Activated CD4-positive, alpha-beta T cell treated with anti-CD3 and anti-CD28 coated beads for 4 hours (primary cell): ENCODE measurements at regions not wholly inside any gene's neighbourhood (a gene's known extent, or its start where the extent isn't known, plus 50 kb on each side); places are given as distances from the start of the nearest gene placed in this dataset.

ENCODE experiments used
- DNase-seq, 2 donors: peaks; one replicate each; pipeline ENCODE4 v3.0.0-alpha.2; 2020

DNA sequence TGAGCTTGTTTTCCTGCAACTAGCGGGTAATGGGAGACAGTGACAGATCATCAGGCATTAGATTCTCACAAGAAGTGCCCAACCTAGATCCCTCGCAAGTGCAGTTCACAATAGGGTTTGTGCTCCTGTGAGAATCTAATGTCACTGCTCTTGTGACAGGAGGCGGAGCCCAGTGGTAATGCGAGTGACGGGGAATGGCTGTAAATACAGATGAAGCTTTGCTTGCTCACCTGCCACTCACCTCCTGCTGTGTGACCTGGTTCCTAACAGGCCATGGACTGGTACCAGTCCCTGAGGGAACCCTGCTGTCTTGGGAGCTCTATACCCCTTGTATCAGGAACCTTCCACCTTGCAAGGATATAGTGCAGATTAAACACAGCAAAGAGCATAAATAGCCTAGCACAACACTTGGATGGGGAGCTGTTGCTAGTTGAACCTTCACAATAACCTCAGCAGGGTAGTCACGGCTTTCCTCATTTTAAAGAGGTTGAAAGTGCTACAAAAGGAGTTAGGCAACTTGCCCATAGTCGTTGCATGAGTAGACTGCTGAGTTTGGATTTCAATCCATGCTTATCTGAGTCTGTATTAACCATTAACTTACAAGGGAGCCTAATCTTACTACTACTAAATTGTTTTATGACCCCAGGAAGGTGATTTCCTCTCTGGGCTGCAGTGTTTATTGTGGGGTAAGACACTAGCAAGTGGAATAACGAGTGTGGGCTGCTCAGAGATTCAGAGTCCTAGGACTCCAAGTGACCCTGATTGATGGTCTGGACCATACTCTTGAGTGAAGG lies 156.6 kb upstream of the ZFHX3 start:
- DNase-seq, result no peak

DNA sequence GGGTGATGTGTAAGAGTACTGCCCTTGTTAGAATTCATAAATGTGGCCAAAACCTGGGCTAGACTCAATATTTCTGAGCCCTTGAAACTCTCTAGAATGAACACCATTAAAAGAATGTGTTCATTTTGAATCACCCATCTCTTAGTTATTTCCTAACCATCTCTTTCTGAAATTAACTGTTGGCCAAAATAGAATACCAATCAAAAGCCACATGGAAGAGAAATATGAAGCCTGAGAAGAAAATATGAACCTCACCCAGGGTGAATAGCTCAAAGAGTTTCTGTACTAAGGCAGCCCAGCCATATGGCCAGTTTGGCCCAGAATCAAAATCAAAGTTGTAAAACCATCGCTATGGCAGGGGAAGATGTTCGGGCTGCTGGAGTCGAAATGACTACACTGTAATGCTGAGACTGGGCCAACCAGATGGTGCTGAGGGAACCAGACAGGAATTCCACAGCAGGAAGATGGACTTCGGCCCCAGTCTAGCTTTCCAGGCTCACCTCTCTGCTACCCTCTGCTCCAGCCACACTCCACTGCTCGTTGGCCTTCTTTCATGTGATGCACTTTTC lies 154.3 kb upstream of the ZFHX3 start:
- DNase-seq, result no peak

DNA sequence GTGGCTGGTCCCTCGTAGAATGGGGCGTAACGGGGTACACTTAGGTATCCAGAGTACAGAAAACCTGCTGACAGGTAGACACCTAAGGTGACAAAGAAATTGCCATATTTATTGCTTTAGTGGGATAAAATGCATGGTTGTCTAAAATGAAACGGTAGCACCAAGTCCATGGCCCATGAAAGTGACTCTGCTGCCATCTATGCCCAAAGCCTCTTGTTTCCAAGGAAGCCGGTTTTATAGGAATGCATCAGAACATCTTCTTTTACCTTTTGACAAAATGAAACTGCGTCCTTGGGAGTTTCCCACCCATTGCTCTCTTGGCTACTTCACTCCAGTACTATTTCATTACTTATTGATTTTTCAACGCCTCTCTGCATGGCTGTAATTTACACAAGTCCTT lies 151.3 kb upstream of the ZFHX3 start:
- DNase-seq, result no peak

DNA sequence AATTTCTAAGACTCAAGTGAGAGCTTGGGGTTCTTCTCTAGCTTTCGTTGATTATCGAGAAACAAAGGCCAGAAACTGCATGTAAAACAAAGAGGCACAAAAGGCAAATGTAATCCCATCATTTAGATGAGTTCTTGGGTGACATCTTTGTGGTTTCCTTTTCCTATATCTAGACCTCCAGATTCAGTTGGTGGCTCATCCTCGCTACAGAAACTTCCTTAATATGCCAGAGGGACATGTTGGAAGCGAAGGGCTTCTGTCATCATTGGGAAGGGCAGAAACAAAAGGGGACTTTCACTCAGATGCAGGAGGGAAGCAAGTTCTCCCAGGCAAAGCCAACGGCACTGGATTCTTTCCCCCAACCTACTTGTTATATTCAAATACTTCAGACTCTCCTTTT lies 150.6 kb upstream of the ZFHX3 start:
- DNase-seq, result no peak

DNA sequence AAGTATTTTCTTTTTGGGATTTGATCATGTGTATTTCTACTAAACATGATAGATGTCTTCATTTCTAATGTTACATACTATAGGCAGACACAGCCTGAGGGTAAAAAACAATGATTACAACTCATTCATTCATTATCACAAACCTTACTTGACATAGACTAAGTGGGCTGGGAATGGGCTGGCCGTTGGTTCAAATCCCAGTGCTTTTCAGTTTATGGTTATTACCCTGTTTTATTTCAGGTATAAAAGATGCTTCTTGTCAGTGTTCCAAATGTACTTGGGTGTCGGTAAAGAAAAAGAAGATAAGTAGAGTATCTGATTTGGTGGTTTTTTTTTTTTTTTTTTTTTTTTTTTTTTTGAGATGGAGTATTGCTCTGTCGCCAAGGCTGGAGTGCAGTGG lies 149.7 kb upstream of the ZFHX3 start:
- DNase-seq, result no peak

DNA sequence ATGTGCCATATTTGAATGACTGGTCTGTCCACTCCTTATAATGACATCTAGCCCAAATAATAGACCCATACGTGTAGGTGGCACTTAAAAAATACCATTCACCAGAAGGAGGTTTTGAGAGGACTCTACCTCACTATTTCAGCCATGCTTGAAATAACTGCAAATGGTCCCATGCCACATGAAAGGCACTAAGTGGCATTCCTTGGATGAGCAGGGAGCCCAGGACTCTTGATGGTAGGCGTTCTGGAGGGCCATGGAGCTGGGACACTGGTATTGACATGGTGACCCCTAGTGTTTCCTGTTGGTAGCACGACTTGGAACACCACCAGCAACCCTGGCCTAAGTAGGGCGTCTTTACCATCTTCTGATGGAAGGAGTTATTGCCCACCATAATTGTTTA lies 148.7 kb upstream of the ZFHX3 start:
- no peak for DNase-seq

DNA sequence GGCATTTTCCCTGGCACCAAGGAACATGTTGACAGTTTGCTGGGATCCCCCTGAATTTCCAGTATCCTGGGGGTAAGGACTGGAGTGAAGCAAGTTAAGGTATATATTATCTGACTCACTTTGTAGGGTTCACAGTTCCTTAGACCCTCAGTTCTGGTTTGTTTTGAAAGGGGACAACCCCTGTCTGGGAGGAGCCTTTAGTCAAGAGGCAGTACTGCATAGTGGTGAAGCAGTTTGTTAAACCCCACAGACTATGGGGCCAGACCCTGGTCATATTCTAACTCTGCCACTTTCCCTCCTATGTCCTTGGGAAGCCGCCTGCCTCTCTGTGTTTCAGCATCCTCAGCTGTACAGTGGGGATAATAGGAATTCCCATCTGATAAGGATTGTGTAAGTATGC lies 145.5 kb upstream of the ZFHX3 start:
- DNase-seq, result no peak

DNA sequence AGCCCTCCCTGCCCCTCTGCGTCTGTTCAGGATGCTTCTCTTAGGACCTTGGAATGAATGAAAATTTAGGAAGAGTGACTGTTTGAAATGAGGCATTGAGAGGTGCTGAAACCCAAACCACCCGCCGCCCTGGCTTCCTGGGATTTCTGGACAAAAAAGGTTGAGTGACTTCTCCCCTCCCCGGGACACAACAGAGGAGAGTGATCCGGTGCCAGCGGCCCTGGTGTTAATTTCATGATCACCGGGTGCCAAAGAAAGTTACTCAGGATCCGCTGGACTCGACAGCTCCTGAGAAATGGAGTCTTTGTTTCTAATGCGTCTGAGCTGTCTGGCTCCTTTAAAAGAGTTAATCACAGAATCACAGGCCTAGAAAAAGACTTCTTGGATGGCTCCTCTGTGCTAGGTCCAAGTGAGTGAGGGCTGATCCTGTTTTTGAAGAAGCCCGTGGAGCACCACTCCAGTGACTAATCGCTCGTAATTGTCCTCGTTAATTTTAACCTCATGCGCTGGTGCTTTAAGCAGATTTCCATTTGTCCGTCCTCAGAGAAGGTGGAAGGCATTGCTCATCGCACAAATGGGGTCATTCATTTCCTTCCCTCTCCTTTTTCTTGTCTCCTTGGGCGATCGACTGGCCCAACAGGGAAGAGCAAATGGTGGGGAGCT lies 144.4 kb upstream of the ZFHX3 start:
- no peak for DNase-seq

DNA sequence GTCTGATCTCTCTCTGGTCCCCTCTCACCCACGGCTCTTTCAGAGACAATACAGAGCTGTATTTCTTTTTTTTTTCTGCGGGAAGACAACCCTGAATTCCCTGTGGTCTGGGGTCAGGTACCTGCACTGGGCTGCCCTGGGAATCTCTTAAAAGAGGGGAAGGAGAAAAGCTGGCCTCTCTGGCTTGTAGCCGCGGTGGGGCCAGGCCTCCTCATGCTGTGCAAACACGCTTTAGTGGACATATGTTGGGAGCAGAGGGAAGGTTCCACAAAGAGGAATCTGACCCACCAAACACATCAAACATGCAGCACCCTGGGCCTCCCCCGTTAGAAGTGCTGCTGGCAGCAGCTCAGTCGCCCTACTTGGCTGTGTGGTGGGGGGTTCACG lies 143.7 kb upstream of the ZFHX3 start:
- DNase-seq, result no peak

DNA sequence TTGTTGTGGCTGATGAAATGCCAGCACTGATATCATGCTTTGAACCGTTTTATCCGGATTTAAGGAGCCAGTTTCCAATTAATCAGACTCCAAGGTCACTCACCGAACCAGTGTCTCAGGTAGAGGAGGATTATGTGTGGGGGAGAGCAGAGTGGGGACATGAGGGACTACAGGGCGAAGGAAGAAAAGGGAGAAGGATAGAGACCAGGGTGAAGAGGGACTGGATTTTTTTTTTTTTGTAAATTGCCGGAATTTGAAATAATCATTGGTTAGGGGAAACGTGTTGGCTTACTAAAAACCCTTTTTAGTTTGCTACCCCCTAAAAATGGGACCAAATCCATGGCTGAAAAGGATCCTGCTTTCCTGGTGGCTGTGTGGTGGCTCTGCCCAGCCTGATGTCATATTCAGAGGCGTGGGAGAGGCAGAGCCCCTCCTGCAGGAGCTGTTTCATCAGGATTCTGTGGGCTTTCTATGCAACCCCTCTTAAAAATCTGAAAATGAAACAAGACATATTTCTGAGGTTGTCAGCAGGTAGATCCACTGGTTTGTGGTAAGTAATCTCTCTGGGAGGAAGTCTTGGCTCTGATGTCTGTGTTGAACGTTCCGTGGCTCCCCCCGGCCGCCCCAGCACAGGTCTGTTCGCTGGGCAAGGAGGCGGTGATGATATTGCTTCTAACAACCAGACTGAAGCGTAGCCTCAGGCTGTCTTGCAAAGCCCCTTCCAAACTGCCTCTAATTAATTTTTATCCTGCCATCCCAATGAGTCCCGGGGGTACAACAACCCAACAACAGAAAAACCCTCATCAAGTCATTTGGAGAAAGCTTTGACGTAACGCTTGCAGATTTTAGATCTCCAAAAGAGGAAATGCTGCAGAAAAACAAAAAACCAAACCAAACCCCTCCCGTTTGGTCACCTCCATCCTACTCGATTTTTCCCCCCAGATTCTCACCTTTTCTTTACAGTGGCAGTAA lies 143.0 kb upstream of the ZFHX3 start:
- DNase-seq, result no peak

DNA sequence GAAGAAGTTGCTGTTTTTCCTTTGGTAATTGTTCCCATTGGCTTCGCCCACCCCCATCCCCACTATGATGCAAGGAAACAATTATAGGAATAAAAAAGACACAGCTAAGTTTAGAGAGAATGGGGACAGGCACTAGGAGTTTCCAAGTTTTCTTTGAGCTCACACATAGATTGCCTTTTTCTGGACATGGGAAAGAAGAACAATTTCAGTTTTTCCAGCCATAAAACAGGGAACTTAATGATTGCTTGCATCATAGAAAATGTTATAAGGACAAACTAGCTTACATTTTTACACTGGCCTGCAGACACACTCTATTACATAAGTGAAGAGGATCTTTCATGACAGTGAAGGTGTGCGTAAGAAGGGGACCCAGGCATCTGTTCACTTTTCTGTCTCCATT lies 142.3 kb upstream of the ZFHX3 start:
- DNase-seq, result no peak

DNA sequence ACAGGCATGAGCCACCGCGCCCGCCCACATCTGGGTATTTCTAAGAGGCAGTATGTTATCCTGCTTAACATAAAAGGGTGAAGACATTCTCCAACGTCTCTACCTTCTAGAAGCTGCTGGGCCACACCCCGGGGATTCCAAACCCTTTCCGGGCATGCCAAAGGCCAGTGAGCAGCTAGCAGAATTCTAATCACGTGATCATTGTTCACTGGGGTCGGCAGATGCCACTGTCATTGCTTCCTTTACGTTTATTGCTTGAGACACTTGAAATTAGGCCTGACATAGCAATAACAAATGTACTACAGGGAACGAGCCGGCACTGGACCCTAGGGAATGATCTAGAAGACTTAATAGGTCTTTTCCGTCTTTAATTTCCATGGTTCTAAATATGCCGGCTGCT lies 141.2 kb upstream of the ZFHX3 start:
- DNase-seq, result no peak

DNA sequence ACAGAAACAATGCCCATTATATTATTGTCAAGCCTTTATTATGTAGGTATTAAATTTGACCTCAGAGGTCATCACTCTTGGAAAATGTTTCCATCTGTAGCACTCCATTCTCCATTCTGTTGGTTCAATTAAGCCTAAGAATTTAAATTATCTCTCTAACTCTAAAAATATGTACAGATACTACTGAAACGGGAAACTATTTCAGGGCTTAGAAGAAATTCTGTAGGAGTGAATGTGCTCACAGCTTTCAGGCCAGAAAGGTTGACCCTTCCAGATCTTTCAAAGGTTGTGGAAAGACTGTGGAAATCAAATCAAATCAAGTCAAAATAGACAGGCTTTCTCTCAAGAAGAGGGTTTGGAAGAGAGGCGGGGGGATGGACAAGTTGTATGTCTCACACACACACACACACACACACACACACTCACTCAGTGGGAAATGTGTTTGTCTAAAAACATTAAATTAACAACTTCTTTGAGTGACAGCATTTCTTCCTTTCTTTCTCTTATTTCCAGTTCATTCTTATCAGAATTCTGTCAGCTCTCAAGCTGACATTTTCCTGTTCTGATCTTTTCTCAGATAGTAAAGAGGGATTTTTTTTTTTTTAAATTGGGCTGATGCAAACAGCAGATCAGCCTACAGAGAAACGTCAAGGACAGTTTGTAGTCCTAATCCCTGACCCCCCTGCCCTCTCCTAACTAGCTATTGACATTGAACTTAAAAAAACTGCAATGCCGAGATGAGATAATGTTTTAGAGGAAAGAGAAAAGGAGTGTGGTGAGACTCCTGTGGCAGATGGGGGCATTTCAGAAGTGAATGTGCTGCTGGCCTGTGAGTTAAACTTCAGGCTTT lies 139.0 kb upstream of the ZFHX3 start:
- no peak for DNase-seq

DNA sequence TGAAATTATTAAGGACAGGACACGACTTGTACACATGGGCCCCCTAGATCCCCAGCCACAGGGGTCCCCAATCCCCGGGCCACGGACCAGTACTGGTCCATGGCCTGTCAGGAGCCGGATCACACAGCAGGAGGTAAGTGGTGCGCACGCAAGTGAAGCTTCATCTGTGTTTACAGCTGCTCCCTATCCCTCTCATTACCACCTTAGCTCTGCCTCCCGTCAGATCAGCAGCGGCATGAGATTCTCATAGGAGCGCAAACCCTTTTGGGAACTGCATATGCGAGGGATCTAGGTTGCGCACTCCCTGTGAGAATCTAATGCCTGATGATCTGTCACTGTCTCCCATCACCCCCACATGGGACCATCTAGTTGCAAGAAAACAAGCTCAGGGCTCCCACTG lies 137.8 kb upstream of the ZFHX3 start:
- no peak for DNase-seq

DNA sequence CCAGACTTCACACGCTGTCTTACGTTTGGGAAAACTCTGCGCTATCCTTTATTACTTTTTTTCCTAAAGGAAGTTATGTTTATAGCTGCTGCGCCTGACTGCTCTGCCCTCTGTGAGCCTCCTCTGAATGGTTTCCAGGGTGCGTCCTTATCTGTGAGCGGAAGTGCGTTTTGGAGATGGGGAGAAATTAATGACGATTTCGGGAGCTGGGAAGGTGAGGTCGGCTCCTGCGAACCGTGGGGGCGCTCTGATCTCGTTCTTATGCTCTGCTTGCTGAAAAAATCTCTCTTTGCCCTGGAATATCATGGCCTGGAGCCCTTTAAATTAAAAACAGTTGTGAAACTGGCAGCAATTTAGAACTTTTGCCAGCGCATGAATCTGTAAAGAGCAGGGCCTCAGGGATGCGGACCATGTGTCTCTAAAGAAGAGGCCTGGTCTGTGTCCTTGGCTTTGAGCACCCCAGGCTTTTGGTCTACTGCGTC lies 135.7 kb upstream of the ZFHX3 start:
- DNase-seq, result no peak

DNA sequence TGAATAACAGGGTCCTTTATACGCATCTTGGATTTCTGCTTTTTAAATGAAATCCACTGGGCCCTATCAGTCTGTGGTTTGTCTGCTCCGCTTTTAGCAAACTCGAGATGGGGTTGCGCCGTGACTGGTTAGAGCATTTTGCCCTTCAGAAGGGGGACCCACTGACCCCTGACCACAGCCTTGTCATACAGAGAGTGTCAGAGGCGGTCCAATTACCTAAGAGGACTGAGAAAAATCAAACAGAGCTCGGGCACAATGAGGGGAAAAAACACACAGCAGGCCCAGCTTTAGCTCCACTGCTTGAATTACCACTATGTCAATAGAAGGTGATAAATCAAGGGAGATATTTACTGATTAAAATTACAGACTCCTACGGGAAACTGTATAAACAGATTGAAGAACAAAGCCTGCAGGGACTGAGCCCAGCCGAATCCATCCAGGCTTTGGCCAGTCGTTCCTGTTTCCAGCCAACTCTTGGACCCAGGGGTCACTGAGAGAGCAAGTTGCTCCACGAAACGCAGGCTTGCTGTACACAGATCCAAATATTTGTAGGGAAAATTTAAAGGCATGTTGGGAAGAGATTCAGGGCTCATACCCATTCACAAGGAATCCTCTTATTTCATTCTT lies 131.9 kb upstream of the ZFHX3 start:
- DNase-seq, result no peak

DNA sequence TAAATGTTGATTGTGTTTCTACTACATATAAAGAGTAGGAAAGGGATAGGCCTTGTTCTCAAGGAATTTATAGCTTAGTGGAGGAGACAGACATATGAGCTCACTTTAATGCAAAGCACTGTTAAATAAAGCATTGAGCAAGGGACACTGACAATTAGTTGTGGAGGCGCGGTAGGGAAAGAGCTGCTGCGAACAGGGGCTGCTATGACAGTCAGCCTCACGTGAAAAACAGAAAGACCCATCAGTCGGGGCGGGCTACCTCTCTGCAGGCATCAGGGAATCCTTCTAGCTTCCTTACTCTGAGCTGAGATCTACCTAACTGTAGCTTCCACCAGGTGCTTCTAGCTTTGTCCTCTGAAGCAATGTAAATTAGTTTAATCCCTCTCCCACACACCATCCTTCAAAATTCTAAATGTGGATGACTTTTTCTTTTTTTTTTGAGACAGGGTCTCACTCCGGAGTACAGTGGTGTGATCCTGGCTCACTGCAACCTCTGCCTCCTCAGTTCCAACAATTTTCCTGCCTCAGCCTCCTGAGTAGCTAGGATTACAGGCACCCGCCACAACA lies 129.9 kb upstream of the ZFHX3 start:
- DNase-seq, result no peak

DNA sequence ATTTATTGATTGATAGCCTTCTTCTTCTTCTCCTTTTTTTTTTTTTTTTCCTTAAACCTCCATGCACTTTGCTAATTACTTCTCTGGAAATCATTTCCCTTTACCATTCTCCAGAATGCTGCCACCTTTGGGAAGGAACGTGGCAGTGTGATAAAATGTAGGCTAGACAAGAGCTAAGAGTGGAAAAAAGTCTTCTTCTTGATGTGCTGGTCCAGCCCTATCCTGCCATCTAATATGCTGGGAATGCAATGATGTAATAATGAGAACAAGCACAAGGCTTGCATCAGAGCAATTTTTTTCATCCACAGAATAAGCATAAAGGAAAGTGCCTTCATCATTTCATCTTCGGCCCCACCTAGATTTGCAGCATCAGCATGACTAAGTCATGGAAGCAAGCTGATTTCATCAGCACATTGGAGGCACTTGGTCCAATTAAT lies 128.7 kb upstream of the ZFHX3 start:
- DNase-seq, result no peak

DNA sequence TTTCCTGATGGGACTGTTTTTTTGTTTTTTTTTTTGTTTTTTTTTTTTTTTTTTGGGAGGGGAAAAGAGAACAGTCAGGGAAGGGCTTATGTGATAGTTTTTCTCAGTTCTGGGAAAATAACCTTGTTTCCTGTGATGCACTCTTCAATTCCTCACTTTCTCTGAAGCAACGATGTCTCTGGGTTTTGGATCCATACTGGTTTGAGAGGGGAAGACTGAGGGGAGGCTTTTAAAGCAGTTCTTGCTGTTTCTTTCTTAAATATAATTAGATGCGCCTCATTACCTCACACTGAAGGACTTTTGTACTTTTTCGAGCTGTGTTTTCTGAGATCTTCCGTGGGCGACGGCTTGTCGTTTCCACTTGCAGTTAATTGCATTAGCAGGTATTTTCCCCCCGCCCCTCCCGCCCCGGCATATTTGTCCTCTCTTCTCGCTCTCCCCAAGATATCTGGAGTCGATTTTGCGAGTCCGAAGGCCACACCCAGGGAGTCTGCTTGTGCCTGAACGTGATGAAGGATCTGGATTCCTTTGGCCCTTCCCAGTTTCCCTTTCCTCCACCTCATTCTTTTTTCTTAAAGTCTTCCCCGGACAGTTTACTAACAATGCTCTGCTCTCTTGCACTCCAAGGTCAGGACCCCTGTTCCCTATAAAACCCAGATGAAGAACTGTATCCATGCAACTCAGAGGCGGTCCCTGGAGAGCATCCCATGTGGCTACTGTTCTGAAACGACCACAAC lies 125.2 kb upstream of the ZFHX3 start:
- no peak for DNase-seq

DNA sequence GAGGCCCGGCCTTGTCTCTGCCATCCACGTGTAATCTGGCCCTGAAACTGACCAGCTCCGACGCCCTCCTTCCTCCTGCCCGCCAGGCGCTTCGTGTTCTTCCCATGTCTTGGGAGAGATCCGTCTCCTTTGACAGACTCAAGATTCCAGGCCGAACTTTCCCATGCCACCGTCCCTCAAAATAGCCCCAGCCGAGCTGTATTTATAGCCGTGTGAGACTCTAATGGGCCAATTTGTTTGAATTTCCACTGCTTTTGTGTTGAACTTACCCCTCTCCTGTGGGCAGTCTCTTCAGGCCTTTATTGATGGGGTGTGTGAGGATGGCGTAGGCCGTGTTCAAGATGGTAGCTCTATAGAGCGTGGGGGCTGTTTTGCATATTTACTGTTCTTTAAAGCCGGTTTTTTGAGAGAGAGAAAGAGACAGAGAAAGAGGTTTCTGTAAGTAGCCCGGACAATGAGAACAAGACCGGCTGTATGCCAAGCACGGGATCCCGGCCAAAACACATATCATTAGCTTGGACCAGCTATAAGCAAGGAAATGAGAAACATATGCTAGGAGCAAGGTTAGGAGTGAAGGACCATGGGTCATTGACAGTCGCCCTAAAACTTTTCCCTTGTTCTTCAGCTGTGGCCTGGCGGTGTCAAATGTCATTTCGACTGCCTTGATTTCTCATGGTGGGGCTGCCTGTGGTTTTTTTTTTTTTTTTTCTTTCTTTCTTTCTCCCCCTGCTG lies 124.5 kb upstream of the ZFHX3 start:
- no peak for DNase-seq
